GM21529 (cell line): ENCODE measurements at regions not wholly inside any gene's neighbourhood (a gene's known extent, or its start where the extent isn't known, plus 50 kb on each side); places are given as distances from the start of the nearest gene placed in this dataset.

Experiments
- ATAC-seq: cut with Tn5 transposase; IDR thresholded peaks from one replicate; pipeline ENCODE4 v1.9.1; 2021; ENCODE audit not compliant: unreplicated experiment

DNA sequence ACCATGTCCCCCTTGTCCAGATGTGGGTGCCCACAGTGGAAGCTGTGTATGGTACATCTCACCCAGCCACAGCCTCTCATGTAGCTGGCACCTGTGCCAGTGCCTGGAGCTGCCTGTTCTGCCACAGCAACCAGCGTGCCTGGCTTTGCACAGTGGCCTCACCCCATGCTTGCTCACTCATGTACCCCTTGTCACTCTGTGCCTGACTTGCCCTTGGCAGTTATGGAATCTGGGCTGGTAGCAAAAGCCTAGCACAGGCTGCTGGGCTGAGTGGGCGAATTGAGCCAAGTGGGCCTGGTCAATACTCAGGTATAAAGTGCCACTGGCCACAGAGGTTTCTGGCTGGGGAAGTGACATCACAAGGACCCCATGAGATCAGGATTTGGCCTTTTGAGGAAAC is 264.2 kb downstream of the INSC start:
- ATAC-seq, result no peak

DNA sequence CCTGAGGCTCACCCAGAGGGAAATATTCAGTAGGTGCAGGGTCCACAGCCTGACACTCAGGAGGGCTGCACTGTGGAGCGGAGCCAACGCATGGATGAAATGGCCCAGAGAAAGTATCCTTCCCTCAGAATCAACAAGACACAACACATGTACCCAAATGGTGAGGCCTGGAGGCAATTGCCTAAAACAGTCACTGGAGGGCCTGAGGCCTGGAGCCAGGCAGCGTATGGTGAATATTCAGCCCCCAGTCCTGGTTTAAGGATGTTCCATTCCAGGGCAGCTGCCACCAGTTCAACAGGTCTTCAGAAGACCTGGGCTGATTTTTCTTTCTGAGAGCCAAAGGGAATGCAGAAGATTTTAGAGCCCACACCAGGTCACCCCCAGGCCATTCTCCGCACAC is 264.8 kb downstream of the INSC start:
- ATAC-seq, result no peak

DNA sequence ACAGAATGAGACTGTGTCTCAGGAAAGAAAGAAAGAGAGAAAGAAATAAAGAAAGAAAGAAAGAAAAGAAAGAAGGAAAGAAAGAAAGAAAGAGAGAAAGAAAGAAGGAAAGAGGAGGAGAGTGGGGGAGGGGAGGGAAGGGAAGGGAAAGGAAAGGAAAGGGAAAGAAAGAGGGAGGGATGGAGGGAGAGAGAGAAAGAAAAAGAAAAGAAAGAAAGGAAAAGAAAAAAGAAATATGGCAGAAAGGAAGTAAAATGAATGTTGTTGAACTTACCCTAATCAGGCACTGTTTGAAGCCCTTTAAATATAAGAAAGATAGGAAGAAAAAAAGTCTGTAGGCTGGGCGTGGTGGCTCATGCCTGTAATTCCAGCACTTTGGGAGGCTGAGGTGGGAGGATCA is 276.1 kb downstream of the INSC start:
- no peak for ATAC-seq

DNA sequence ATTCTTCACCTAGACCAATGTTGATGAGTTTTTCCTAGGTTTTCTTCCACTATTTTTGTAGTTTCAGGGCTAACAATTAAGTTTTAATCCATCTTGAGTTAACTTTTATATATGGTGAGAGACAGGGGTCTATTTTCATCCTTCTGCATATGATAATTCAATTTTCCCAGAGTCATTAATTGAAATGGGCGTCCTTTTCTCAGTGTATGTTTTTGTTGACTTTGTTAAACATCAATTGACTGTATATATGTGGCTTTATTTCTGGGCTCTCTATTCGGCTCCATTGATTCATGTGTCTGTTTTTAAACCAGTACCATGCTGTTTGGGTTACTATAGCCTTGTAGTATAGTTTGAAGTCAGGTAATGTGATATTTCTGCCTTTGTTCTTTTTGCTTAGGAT is 282.1 kb downstream of the INSC start:
- ATAC-seq, result no peak

DNA sequence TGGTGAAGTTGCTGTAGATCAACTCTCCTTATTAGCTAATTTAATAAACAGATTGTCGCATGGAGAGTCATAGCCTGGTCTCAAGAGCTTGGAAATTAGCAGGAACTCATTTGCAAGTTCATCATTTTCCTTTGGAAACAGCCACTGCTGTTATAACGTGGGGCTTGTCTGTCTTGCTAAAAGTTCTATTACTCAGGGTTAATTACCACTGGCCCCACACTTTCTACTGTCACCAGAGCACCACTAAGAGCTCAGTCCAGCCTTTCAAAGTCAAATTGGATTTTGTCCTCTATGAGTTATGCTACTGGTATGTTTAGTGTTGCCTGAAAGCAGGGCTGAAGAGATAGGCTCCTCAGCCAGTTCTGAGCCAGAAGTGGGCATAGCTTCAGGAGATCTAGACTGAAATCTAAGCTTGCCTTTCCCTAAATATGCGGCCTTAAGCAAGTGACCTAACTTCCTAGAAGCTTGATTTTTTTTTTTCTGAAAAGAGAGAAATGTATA is 292.2 kb downstream of the INSC start:
- no peak for ATAC-seq

DNA sequence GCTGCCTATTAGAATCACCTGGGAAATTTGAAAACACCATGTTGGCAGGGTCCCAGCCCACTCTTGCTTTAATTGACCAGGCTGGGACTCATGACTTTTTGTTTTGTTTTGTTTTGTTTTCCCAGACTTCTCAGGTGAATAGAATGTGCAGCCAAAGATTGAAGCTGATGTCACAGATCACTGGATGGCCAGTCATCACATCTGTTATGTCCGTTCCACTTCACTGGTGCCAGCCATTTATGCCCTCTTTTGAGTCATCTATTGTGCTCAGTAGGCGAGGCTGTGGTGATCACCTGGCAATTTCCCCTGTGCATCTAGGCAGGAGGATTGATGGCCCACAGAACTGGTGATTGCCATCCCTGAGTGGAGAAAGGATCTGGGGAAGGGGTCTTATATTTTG is 297.3 kb downstream of the INSC start:
- ATAC-seq, result no peak

DNA sequence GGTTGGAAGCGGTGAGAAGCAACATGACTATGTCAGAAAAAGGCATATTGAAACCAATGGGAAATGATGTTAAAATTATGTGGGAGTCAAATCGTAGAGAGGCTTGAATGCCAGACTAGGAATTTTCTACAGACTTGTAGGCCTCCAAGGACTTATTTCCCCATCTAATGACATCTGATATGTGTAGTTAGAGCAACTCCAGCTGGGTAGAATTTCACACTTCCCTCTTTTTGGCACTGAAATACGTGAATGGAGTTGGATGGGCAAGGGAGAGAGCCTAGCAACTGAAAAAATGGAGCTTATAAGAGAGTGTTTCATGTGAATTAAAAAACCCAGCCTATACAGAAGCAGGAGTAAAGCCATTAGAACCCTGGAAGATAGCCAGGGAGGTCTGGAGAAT is 304.2 kb downstream of the INSC start:
- no peak for ATAC-seq

DNA sequence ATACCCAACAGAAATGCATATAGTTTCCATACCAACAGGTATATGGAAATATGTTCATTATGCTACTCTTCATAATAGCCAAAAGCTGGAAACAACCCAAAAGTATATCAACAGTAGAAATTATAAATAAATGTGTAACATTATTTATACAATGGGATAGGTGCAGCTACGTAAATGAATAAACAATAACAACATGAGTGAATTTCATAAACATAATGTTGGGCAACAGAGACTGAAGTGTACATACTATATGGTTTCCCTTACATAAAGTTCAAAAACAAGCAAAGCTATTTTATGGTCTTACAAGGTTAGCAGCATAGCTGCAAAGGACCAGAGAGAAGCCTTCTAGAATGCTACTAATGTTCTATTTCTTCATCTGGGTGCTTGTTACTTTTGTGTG is 305.0 kb downstream of the INSC start:
- no peak for ATAC-seq

DNA sequence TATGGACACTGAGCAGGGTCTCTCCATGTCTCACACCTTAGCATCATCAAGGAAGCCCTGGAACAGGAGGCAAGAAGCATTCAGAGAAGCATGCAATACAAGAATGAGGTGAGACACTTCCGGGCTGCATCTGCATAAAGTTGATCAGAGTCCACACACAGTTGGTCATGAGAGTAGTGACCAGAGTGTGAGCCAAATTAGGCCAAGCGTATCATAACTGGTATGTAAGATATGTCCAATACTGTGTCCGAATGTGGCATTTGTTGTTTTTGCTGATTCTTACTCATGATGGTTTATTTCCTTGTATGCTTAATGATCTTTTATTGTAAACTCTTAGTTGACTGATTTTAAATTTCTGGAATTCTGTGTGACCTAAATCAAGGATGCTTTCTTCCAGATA is 315.7 kb downstream of the INSC start:
- no peak for ATAC-seq

DNA sequence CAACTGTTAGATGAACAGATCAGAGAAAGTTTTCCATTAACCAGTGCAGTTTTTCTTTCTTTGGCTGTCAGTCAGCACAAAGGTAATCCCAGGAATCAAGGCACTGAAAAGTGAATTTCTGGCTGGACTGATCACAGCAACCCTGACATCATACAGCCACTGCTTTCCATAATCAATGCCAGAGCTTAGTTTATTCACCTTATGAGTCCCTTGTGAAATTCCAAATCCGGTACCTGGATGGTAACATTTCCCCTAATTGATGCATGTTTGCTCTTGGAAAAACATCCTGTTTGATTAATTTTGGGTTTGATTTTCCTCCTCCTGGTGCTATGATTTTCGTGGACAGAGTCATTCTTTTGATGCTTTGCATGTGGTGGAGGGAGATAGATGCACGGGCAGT is 319.8 kb downstream of the INSC start:
- ATAC-seq, result no peak

DNA sequence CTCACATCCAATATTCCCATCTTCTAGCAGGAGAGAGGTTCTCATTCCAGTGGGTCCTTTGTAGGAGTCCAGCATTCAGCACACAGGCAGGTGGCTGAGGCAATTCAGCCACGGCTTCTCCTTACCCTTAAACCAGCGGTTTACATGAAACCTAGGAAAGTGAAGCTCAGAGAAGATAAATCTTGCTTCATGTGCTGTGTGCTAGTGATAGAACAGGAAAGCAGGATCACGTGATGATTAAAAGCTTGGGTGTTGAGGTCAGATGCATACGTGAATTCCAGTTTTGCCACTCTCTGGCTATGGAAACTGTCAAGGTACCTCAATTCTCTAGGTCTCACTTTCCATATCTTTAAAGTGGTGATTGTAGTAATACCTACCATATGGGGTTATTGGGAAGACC is 331.6 kb downstream of the INSC start:
- ATAC-seq, result no peak

DNA sequence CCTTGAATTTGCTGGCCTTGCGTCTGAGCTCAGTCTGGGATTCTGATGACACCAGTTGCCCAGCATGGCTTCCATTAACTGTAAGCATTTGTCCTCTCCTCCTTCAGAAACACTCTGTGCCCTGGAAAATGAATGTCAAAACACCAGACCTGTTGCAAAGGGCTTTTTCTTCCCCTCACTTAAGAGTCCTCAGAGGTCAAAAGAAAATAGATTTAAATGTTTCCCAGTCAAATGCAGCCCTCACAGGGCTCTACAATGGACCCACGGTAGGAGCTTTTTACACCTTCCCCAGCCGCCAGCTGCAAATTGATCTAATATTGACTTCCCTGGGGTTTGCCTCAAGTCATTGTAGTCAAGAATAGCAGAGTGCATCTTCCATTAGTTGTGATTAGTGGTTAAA is 332.2 kb downstream of the INSC start:
- no peak for ATAC-seq

DNA sequence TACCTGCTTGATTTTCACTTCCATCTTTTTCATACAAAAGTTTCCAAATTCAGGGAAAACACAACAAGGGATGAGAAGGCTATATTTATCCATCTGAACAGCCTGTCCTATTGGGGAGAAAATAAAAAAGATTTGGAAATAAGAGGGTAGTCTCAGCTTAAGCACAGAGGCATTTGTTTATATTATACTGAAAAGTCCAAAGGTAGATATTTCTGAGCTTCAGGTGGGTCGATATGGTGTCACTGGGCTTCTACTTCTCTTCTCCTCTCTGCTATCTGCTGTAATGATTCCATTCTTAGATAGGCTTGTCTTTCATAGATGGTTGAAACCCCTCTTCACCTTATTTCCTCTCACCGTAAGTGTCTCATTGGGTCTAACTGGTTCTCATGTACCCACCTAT is 337.0 kb downstream of the INSC start:
- no peak for ATAC-seq

DNA sequence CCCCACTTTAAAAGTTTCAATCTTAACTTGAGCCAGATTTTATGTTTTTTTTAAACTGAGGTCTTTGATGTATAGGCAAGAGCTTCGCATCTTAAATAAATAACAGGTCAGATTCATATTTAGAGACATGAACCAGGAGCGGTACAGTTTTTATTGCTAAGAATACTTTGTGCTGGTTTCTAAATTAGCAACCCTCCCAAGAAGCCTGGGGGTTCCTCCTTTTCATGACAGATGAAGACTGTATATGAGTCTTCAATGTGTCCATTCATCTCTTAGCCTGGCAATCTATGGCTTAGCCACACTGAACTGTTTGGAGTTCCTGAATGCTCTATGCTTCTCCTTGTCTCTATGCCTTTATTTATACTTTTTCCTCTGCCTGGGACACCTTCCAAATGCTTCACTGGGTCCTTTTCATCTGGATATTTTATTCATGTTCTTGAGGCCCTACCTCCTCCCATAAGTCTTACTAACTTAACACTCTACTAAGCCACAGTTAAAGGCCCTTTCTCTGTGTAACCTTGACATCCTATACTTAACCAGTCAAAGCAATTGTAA is 338.6 kb downstream of the INSC start:
- ATAC-seq, result no peak

DNA sequence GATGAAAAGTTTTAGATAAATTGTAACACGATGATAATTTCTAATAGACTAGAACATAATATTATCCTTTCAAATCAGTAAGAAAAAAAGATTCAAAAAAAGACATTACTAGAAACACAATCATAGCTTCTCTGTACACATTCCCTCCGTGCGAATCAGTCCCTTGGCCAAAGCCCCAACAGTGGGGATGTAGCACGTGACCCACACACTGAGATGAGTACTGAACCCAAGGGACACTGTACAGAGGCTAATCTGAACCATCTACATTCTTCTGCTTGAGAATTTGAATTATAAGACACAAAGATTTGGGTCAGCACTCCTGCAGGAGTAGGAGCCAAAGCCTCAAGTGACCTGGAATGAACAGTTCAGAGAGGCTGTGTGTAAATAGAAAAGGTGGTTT is 353.7 kb downstream of the INSC start:
- ATAC-seq, result no peak

DNA sequence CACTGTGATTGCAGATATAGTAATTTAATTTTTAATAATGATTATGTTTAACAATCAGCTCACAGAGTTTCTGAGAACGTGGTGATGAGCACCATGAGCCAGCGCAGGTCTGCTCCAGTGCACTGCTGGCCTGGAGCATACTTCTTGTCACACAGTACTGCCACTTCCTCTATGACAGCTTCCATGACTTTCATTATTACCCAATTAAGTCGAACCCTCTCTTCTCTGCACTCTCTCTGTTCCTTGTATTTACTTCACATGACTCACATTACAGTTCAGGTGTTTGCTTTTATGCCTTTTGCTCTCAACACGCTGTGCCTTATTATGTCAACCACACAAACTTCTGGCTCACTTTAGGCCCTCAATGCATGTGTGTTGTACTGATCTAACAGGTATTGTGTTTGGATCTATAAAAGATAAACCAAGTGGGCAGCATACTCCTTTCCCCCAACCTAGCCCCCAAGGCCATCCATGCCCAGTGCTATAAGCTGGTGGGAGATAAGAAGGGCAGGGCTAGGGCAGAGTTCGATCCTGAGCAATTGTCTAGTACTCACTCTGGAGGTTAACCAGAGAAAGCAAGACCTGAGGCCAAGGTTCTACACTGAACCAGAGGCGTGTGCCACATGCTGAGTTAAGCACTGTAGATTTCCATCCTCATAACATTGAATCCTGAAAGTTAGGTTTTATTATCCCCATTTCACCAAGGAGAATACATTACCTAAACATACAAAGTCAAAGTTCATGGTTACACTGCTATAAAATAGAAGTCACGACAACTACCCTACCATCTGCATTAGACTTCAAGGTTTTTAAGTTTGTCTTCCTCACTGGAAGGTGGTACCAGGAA is 356.5 kb downstream of the INSC start:
- ATAC-seq, result no peak

DNA sequence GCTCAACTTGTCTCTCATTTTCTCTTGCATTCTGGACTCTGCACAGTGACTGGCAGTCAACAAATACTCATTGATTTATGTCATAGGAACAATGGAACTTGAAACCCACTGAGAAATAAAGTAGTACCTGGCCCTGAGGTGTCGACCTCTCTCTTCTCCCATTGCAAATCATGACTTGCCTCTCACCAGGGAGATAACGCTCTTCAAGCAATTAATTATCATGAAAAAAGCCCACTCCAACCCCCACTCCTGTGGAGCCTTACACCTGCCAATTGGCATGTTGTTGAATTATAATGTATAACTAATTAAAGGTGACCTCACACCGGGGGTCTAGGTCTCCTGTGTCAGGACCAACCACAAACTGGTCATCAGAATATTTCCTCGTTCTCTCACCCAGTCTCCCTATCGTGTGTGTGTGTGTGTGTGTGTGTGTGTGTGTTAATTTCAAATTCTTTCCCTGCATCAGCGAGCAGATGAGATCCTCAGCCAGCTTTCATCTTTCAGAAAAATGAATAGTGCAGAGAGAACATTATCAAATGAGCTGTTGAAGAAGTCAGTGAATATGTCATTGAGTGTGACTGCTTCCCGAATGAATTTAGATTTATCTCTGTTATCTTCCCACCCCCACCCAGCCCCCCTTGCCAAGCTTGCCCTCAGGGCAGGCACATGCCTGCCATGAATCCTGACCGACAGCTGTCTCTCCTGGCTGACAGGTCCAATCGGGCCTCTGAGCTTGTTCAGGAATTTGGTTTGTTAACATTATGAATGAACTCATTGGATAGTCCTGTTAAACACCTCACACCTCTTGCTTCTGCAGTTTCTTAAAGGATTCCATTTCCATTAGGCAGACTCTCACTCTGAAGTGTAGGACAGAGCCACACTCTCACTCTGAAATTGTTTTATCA is 357.4 kb downstream of the INSC start:
- ATAC-seq, result no peak

DNA sequence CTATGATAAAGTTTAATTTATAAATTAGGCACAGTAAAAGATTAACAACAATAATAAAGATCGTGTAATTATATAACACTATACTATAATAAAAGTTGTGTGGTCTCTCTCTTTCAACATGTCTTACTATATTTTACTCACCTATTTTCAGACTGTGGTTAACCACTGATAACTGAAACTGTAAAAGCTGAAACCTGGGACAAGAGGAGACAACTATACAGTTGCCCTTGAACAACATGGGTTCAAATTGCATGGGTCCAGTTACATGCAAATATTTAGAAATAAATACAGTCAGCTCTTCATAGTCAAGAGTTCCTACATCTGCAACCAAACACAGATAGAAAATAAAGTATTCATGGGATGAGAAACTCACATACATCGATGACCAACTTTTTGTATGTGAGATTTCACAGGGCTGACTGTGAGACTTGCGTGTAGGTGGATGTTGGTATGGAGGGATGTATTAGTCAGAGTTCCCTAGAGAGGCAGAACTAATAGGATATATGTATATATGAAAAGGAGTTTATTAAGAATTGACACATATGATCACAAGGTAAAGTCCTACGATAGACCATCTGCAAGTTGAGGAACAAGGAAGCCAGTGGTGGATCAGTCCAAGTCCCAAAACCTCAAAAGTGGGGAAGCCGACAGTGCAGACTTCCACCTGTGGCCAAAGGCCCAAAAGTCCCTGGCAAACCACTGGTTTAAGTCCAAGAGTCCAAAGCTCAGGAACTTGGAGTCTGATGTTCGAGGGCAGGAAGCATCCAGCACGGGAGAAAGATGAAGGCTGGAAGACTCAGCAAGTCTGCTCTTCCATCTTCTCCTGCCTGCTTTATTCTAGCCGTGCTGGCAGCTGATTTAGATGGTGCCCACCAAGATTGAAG is 359.5 kb downstream of the INSC start:
- peak; percentile 84 for ATAC-seq

DNA sequence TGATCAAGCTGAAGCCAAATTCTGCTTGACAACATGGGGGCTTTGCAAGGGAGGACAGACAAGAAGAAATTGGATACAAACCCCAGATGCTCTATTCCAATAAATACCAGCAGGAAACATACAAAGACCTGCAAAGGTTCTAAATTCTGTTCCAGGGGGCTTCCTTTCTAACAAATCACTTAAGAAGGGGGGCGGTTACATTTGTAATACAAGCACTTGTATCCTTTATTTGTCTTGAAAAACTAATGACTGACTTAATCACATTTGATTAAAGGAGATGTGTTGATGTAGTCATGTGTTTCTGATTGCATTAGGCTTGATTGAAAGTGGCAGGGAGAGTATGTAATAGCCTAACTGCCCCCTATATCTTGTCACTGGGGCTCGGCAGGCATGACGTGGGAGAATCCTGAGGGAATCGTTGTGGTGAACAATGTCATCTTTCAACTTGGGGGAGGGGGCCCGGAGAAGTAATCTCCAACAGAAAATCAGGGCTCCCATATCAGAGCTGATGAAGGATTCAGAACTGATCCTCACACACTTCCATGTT is 361.7 kb downstream of the INSC start:
- ATAC-seq, result no peak

DNA sequence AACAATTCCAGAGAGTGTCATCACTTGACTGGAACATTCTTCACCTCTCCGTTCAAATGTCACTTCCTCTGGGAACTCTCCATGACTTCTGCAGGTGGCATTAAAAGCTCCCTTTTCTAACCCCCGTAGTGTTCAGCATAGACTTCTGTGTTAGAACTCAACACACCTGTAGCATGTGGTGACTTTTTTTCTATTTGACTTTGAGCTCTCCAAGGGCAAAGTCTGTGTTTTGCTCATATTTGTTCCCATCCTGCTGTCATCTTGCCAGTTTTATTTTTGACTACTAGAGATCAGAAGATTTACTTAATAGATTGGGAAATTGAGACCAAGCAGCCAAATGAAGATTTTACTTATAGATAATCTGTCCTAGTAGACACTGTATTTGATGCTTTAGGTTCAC is 367.1 kb downstream of the INSC start:
- no peak for ATAC-seq
